ENCODE measurements at regions not wholly inside any gene's neighbourhood (a gene's known extent, or its start where the extent isn't known, plus 50 kb on each side); places are given as distances from the start of the nearest gene placed in this dataset.

- DNase-seq (ENCODE audit: low read depth) = no peak
- no peak overlapping the region for H3K4me3 ChIP-seq (ENCODE audit: low read depth, low read length)
These were observed 161.8 kb upstream of the DCN start for GRCh38 chr12:91344408-91344807.

DNA sequence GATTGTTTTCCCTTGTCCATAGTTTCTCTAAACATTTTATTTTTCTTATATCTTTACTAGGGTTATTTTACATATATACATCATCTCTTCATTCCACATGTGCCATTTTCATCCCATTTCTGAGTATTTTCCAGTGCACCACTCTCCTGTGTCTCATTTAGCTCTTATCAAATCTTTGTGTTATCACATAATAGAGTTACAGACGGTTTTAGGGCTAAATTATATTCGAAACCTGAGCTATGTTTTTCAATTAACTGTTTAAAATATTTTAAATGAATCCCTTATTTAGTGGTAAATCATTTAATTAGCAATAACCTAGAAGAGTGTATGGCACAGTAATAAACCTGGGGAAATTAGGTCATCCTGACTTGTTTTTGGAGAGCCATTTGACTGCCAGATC, 160.4 kb upstream of the DCN start:
- H3K4me3 ChIP-seq (ENCODE audit: low read depth, low read length) = no peak overlapping the region
- DNase-seq (ENCODE audit: low read depth) = no peak

- no peak overlapping the region for H3K4me3 ChIP-seq (ENCODE audit: low read depth, low read length)
- no peak for DNase-seq (ENCODE audit: low read depth)
These were observed 156.5 kb upstream of the DCN start for GRCh38 chr12:91339106-91339505.

DNA sequence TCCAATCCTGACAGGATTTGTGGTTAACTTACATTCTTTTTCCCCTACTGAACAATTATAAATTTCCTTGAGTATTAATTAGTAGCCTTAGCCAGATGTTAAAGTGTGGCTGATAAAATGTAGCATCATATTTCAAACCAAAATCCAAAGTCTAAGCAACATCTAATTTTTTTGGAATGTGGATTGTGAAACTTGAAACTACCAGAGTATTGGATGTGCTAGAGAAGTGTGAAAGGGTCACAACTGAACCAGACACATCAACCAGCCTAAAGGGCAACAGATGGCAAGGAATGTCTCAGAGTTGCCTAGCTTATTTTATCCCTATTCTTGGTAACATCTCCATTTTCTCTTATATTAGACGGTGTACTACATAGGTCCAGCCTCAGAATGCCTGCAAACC, 153.1 kb upstream of the DCN start:
- no peak overlapping the region for H3K4me3 ChIP-seq (ENCODE audit: low read depth, low read length)
- DNase-seq (ENCODE audit: low read depth) = no peak

GRCh38 chr12:91333966-91334365, 151.3 kb upstream of the DCN start:
- no peak for DNase-seq (ENCODE audit: low read depth)
- H3K4me3 ChIP-seq (ENCODE audit: low read depth, low read length) = no peak overlapping the region

- no peak overlapping the region for H3K4me3 ChIP-seq (ENCODE audit: low read depth, low read length)
- DNase-seq (ENCODE audit: low read depth) = no peak
These were observed 149.7 kb upstream of the DCN start for GRCh38 chr12:91332302-91332701.

- no peak for DNase-seq (ENCODE audit: low read depth)
- no peak overlapping the region for H3K4me3 ChIP-seq (ENCODE audit: low read depth, low read length)
These were observed 148.8 kb upstream of the DCN start for GRCh38 chr12:91331371-91331770.

DNA sequence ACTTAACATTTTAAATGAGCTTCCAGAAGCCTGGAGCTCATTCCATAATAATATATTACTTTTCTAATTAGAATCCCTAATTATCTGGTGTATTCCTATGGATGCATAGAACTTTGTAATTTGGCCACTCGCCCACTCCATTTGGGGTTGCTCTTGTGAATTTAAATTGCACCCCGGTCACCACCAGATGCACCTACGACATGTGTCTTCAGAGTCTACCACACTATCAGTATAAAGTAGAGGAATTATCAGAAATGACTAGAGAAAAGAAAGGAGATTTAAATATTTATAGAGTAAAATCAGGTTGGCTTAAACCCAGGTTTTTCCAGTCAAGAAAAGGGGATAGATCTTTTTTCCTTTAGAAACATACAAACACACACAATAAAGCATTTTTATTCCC, 145.8 kb upstream of the DCN start:
- no peak for DNase-seq (ENCODE audit: low read depth)
- no peak overlapping the region for H3K4me3 ChIP-seq (ENCODE audit: low read depth, low read length)

DNA sequence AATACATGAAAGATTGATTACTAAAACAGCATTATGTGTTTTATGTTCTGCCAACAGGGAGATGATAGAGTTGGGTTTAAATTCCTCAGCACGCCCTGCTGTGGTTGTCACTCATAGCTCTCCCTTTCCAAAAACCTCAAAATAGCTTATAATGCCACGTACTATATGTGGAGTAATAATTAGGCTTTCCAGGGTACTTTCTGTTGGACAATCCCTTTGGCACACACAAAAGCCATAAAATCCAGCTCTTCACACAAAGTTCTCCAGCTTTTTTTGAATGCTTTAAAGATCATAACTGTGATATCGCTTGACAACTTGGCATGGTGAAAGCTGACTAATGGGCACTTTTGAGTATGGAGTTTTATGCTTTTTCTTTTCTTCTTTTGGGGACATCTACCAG, 145.3 kb upstream of the DCN start:
- peak; percentile 45 for DNase-seq (ENCODE audit: low read depth)

DNA sequence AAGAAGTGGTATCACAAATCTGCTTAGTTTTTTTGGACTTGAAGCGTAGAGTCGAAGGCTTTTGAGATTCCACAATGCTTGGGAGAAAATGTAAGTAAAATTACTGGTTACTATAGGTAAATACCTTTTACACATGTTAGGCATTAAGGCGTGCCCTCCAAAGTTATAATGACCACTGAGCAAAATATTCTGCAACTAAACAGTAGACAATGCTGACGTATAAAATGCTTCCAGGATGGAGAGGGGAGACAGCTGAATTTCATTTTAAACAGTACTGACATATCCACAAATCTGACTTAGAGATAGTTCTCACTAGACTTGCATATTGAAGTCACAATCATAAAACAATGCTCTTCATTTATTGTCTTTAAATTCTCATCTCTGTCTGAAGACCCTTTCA, 144.5 kb upstream of the DCN start:
- no peak overlapping the region for H3K4me3 ChIP-seq (ENCODE audit: low read depth, low read length)
- DNase-seq (ENCODE audit: low read depth) = no peak

More for the DNA sequence above, 145.3 kb upstream of the DCN start:
- no peak overlapping the region for H3K4me3 ChIP-seq (ENCODE audit: low read depth, low read length)

DNA sequence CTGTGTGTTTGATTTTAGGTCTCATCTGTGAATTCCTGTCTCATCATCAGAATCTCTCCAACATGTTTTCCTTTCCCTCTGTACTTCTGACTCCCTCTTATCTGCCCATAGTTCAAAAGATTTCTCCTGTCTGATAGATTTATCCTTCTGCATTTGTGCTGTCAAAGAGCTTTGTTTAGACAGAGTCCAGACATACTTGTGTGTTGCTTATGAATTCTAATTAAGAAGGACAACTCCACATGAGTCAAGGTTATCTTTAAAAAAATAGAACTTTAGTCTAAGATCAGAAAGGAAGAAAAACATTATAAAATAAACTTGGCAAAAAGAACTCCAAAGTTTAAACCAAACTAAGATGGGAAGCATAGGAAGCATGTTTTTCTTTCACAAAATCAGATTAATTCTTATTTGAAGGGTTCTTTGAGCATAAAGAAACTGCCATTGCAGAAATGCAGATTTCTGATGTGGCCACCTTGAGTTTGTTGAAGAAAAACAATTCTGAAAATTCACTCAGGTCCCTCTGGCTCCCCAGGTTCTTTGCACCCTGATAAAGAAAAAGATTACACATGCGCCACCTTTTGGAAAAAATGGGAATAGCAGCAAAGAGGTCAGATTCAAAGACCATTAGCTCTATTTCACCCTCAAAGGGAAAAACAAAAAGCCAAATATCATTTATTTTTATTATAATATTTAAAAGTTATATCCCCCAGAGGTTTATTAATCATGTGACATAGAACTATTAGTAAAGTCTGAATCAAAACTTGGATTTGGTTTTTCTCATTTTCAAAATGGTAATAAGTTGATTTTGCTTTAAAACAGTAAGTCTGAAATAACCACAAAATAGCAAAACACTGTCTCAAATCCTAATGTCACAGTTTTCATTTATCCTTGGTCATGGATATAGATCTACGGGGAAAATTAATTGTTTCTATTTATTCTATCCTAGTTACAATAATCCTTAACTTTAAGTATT, 143.7 kb upstream of the DCN start:
- no peak for DNase-seq (ENCODE audit: low read depth)
- no peak overlapping the region for H3K4me3 ChIP-seq (ENCODE audit: low read depth, low read length)

GRCh38 chr12:91320999-91321398, 138.4 kb upstream of the DCN start:
- H3K4me3 ChIP-seq (ENCODE audit: low read depth, low read length) = no peak overlapping the region
- DNase-seq (ENCODE audit: low read depth) = no peak

- DNase-seq (ENCODE audit: low read depth) = no peak
- H3K4me3 ChIP-seq (ENCODE audit: low read depth, low read length) = no peak overlapping the region
These were observed 136.6 kb upstream of the DCN start for GRCh38 chr12:91319071-91319760.

DNA sequence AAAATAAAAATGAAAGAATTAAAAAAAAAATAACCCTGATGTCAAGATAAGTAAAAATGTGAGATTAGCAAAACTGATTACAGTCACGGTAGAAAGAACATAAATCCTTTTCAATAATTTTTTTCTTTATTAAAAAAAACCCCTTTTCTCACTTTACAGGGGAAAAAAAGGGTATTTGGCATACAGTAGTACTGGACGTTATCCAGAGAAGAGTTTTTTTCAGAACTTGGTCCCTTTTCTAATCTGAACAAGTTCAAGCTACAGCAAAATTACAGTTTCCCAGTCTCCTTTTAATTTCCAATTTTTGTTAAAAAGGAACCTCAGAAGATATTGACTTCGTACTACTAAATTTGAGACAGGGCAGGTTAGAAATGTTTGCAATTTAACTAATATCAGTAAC, 134.7 kb upstream of the DCN start:
- DNase-seq (ENCODE audit: low read depth) = no peak
- H3K4me3 ChIP-seq (ENCODE audit: low read depth, low read length) = no peak overlapping the region

- DNase-seq (ENCODE audit: low read depth) = no peak
- H3K4me3 ChIP-seq (ENCODE audit: low read depth, low read length) = no peak overlapping the region
These were observed 134.3 kb upstream of the DCN start for GRCh38 chr12:91316907-91317269.

DNA sequence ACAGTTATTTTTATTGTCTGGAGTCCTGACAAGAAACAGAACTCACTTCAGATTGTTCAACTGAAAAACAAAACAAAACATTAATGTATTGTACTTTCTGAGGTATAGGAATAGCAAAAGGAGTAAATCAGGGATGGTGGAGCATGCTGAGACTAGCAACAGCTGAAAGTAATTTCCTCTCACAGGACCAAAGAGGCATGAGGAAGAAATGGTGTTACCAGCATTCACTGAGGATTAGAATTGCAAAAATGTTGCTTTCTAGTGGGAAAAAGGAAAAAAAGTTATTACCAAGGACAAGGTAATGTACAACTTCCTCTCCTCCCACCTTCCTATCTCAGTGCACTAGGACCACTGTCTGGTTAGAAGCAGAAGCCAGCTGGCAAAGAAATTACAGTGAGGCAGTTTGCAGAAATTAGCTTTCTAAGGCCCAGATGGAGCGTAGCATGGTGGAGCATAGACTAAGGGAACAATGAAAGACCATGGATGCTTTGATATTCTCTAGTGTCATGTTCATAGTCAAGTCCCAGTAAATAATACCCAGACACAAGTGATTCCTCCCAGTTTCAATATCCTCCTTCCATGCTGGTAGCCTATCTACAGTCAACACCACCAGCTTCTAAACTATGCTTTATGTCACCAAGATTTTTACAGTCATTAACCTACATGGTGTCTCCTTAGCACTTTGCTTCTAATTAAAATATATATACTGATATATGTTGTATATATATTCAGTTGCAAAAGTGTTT, 133.7 kb upstream of the DCN start:
- DNase-seq (ENCODE audit: low read depth) = no peak
- H3K4me3 ChIP-seq (ENCODE audit: low read depth, low read length) = no peak overlapping the region

- no peak for DNase-seq (ENCODE audit: low read depth)
- no peak overlapping the region for H3K4me3 ChIP-seq (ENCODE audit: low read depth, low read length)
These were observed 128.5 kb upstream of the DCN start for GRCh38 chr12:91311081-91311480.

GRCh38 chr12:91309450-91309849, 126.8 kb upstream of the DCN start:
- no peak overlapping the region for H3K4me3 ChIP-seq (ENCODE audit: low read depth, low read length)
- DNase-seq (ENCODE audit: low read depth) = no peak

GRCh38 chr12:91307957-91308670, 125.5 kb upstream of the DCN start:
- no peak overlapping the region for H3K4me3 ChIP-seq (ENCODE audit: low read depth, low read length)
- no peak for DNase-seq (ENCODE audit: low read depth)

- H3K4me3 ChIP-seq (ENCODE audit: low read depth, low read length) = no peak overlapping the region
- no peak for DNase-seq (ENCODE audit: low read depth)
These were observed 107.7 kb upstream of the DCN start for GRCh38 chr12:91290354-91290753.
